GM12872 (cell line): ENCODE measurements at regions not wholly inside any gene's neighbourhood (a gene's known extent, or its start where the extent isn't known, plus 50 kb on each side); places are given as distances from the start of the nearest gene placed in this dataset.

Experiments
- TF ChIP-seq, protein P1 (sequence below): IDR thresholded peaks from 3 replicates; pipeline ENCODE4 v1.5.1; 2011; ENCODE audit warnings: low read depth, mild to moderate bottlenecking, low read length, moderate library complexity; ENCODE audit not compliant: insufficient read depth

GRCh38 chr10:85515316-85515715 lies 851.3 kb downstream of the GRID1 start:
- TF ChIP-seq, protein P1, sequence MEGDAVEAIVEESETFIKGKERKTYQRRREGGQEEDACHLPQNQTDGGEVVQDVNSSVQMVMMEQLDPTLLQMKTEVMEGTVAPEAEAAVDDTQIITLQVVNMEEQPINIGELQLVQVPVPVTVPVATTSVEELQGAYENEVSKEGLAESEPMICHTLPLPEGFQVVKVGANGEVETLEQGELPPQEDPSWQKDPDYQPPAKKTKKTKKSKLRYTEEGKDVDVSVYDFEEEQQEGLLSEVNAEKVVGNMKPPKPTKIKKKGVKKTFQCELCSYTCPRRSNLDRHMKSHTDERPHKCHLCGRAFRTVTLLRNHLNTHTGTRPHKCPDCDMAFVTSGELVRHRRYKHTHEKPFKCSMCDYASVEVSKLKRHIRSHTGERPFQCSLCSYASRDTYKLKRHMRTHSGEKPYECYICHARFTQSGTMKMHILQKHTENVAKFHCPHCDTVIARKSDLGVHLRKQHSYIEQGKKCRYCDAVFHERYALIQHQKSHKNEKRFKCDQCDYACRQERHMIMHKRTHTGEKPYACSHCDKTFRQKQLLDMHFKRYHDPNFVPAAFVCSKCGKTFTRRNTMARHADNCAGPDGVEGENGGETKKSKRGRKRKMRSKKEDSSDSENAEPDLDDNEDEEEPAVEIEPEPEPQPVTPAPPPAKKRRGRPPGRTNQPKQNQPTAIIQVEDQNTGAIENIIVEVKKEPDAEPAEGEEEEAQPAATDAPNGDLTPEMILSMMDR = no peak

DNA sequence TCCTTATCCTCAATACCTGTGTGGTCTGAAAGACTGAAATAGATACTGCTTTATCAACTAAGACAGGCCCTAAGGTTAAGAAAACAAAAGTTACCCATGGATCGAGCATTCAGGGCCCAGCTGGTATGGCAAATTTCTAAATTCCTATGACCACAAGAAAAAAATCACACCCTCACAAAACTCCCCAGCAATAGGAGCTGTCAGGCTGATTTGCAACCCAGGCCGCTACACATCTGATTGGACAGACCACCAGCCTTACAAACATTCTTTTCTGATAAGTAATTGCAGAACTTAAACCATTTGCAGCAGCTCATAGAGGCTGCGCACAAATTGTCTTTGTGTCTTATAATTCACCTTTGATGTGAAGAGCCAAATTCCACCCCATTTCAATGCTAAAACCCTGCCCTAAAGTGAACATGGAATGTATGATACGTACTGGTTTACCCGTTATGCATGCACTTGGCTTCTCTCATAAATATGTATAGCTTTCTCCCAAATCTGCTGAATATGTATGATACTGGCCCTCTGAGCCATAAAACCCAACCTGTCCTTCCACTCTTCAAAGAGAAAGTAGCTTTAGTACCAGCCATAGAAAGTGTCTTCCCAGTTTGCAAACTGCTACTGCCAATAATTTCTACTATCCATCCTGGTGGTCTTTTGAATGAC lies 842.5 kb downstream of the GRID1 start:
- TF ChIP-seq, protein P1 = no peak

DNA sequence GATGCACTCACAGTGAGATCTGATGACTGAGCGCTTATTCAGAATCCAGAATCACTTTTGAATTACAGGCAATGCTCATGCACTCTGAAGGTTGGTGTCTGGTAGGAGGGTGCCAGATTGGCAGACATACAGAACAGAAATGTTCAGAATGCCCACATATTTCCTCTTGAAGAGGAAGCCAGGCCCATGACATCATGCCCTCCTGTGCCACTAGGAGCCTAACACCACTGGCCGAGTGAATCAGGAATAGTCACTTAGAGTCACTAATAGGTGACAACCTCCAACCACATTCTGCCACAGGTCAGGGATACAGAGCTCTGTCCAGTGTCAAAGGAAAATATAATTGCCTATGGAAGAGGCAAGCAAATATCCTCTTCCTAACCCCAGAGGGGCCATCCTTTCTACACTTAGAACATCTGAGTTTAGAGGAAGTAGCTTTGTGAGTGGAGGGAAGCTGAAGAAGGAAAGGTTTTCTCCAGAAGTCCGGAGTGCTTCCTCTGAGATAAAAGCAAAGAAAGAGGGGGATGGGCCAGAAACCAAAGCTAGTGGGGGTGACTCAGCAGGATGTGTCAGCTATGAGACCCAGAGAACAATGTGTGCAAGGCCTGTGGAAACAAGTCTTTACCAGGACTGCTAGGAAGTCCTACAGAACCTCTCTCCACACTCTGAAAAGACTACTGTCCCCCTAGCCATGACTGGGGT lies 838.8 kb downstream of the GRID1 start:
- TF ChIP-seq, protein P1 = no peak

- TF ChIP-seq, protein P1 = no peak
These were observed 838.3 kb downstream of the GRID1 start for GRCh38 chr10:85528318-85528652.

- TF ChIP-seq, protein P1 = no peak
These were observed 834.9 kb downstream of the GRID1 start for GRCh38 chr10:85531706-85532105.

DNA sequence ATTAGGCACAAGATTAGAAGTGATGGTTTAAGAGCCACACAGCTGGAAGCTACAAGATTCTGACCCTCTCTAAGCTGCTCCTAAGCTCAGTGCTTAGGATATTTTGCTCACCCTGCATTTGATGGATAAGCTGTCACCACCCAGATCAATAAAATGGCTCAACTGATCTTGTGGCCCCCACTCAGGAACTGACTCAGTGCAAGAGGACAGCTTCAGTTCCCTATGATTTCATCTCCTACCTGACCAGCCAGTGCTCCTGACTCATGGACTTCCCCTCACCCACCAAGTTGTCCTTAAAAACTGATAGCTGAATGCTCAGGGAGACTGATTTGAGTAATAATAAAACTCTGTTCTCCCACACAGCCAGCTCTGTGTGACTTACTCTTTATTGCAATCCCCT lies 833.8 kb downstream of the GRID1 start:
- TF ChIP-seq, protein P1 = no peak

GRCh38 chr10:85535926-85536325 lies 830.7 kb downstream of the GRID1 start:
- TF ChIP-seq, protein P1 = no peak
